ENCODE measurements at regions not wholly inside any gene's neighbourhood (a gene's known extent, or its start where the extent isn't known, plus 50 kb on each side); places are given as distances from the start of the nearest gene placed in this dataset.

GRCh38 chr13:53873558-53873957 lies 844.9 kb downstream of the OLFM4 start:
- no peak for TF ChIP-seq CTCF (IDR thresholded peaks at IDR 0.05)
- no peak for TF ChIP-seq POLR2A (IDR thresholded peaks at IDR 0.05)
